ENCODE measurements at regions not wholly inside any gene's neighbourhood (a gene's known extent, or its start where the extent isn't known, plus 50 kb on each side); places are given as distances from the start of the nearest gene placed in this dataset.

- no peaks in the 10 kb centered on the region for H3K4me1 ChIP-seq
- TF ChIP-seq GATA3 (IDR thresholded peaks at IDR 0.05; ENCODE audit: borderline replicate concordance) (no peak), NPAS2 (CRISPR knock-in tag; IDR thresholded peaks at IDR 0.05; ENCODE audit: borderline replicate concordance) (no peak), PHF8 (IDR thresholded peaks at IDR 0.05; ENCODE audit: borderline replicate concordance, low read depth) (no peak), HOXA7 (CRISPR knock-in tag; IDR thresholded peaks at IDR 0.05) (no peak), EHF (CRISPR knock-in tag; IDR thresholded peaks at IDR 0.05) (no peak), CBX2 (IDR thresholded peaks at IDR 0.05; ENCODE audit: borderline replicate concordance, low read depth) (no peak), HDAC2 (IDR thresholded peaks at IDR 0.05) (no peak), SMC3 (IDR thresholded peaks at IDR 0.05) (no peak)
- no peak overlapping the region for H3K4me3 ChIP-seq
- H3K27ac ChIP-seq, result no peak overlapping the region
- ATAC-seq (no peak), FAIRE-seq (no peak), DNase-seq (ENCODE audit: low read depth in 1 of 2, low spot score in 1 of 2) (no peak)
- 0 out of 3 replicates have a peak, but pooled peaks cover 4% of the 10 kb centered on the region for H3K9me3 ChIP-seq
- no peak overlapping the region for H3K4me2 ChIP-seq
- ChIA-PET CTCF (no interaction called here), POLR2A (no interaction called here)
These were observed 1040.9 kb downstream of the GRM8 start for GRCh38 chr7:126211875-126212274.

- no peak for ATAC-seq
- POLR2A ChIA-PET, result no interaction called here
These were observed 1042.0 kb downstream of the GRM8 start for GRCh38 chr7:126210707-126211106.

GRCh38 chr7:126203185-126203584 lies 1049.6 kb downstream of the GRM8 start:
- no peak overlapping the region for H3K4me3 ChIP-seq
- ChIA-PET CTCF (no interaction called here), POLR2A (no interaction called here)
- FAIRE-seq (no peak), DNase-seq (ENCODE audit: low read depth in 1 of 2, low spot score in 1 of 2) (no peak), ATAC-seq (no peak)
- WGBS (ENCODE audit: missing lambda C conversion rate), result 0% methylated on average over 1 of the region's 1 CpG
- no peak overlapping the region for H3K27ac ChIP-seq
- no peak overlapping the region for H3K4me2 ChIP-seq
- 0 out of 3 replicates have a peak, but pooled peaks cover 2% of the 10 kb centered on the region for H3K9me3 ChIP-seq
- H3K4me1 ChIP-seq, result no peaks in the 10 kb centered on the region
- no peak for TF ChIP-seq CBX8 (IDR thresholded peaks at IDR 0.05)
- TF ChIP-seq MYC (IDR thresholded peaks at IDR 0.05; ENCODE audit: borderline replicate concordance, low read length), result no peak
- TF ChIP-seq RNF2 (IDR thresholded peaks at IDR 0.05; ENCODE audit: borderline replicate concordance, low read depth), result no peak
- no peak for TF ChIP-seq BHLHE40 (IDR thresholded peaks at IDR 0.05; ENCODE audit: low read depth, low read length)
- no peak for TF ChIP-seq NR3C1 (IDR thresholded peaks at IDR 0.05)
- TF ChIP-seq KDM5A (IDR thresholded peaks at IDR 0.05), result no peak
- no peak for TF ChIP-seq MAFK (IDR thresholded peaks at IDR 0.05; ENCODE audit: partially characterized antibody)
- TF ChIP-seq TFCP2L1 (CRISPR knock-in tag; IDR thresholded peaks at IDR 0.05), result no peak
- TF ChIP-seq EHMT2 (IDR thresholded peaks at IDR 0.05; ENCODE audit: low read depth), result no peak
- no peak for TF ChIP-seq EP300 (IDR thresholded peaks at IDR 0.05)
- no peak for TF ChIP-seq RCOR1 (IDR thresholded peaks at IDR 0.05; ENCODE audit: low read depth, low read length)
- TF ChIP-seq POLR2AphosphoS2 (conservative IDR thresholded peaks at IDR 0.05; ENCODE audit: low read length), result no peak
- no peak for TF ChIP-seq SMC3 (IDR thresholded peaks at IDR 0.05)
- no peak for TF ChIP-seq CHD2 (IDR thresholded peaks at IDR 0.05; ENCODE audit: low read length, partially characterized antibody)
- no peak for TF ChIP-seq MAZ (IDR thresholded peaks at IDR 0.05; ENCODE audit: borderline replicate concordance, low read depth, low read length)
- TF ChIP-seq ZC3H11A (IDR thresholded peaks at IDR 0.05), result no peak
- TF ChIP-seq ZNF302 (CRISPR knock-in tag; IDR thresholded peaks at IDR 0.05), result no peak

More at GRCh38 chr7:126210707-126211106, 1042.0 kb downstream of the GRM8 start:
- Histone ChIP-seq H3K4me3 (no peak overlapping the region), H3K4me2 (no peak overlapping the region), H3K27ac (no peak overlapping the region), H3K4me1 (no peaks in the 10 kb centered on the region), H3K9me3 (0 out of 3 replicates have a peak, but pooled peaks cover 4% of the 10 kb centered on the region)
- TF ChIP-seq HOXB5 (CRISPR knock-in tag; IDR thresholded peaks at IDR 0.05) (no peak), CHD2 (IDR thresholded peaks at IDR 0.05; ENCODE audit: low read length, partially characterized antibody) (no peak), RARB (CRISPR knock-in tag; IDR thresholded peaks at IDR 0.05) (no peak), POLR2A (IDR thresholded peaks at IDR 0.05; ENCODE audit: low read length) (no peak), PBX3 (IDR thresholded peaks at IDR 0.05) (no peak), ESRRA (IDR thresholded peaks at IDR 0.05; ENCODE audit: borderline replicate concordance, low read length) (no peak), MAFK (IDR thresholded peaks at IDR 0.05; ENCODE audit: partially characterized antibody) (no peak), NR3C1 (IDR thresholded peaks at IDR 0.05) (no peak), HES2 (IDR thresholded peaks at IDR 0.05) (no peak), EP300 (IDR thresholded peaks at IDR 0.05) (no peak), HDAC2 (IDR thresholded peaks at IDR 0.05) (no peak), TFCP2L1 (CRISPR knock-in tag; IDR thresholded peaks at IDR 0.05) (no peak), ZNF302 (CRISPR knock-in tag; IDR thresholded peaks at IDR 0.05) (no peak), FOSB (CRISPR knock-in tag; IDR thresholded peaks at IDR 0.05) (no peak), RNF2 (IDR thresholded peaks at IDR 0.05; ENCODE audit: borderline replicate concordance, low read depth) (no peak), RFX5 (IDR thresholded peaks at IDR 0.05) (no peak), NPAS2 (CRISPR knock-in tag; IDR thresholded peaks at IDR 0.05; ENCODE audit: borderline replicate concordance) (no peak), ZFP36 (IDR thresholded peaks at IDR 0.05; ENCODE audit: borderline replicate concordance, partially characterized antibody) (no peak), CBX2 (IDR thresholded peaks at IDR 0.05; ENCODE audit: borderline replicate concordance, low read depth) (no peak), BCL3 (IDR thresholded peaks at IDR 0.05) (no peak)
- CTCF ChIA-PET, result no interaction called here
- no peak for DNase-seq (ENCODE audit: low read depth in 1 of 2, low spot score in 1 of 2)
- no peak for FAIRE-seq
